HG03025 (cell line): ENCODE measurements at regions not wholly inside any gene's neighbourhood (a gene's known extent, or its start where the extent isn't known, plus 50 kb on each side); places are given as distances from the start of the nearest gene placed in this dataset.

Experiments
- ATAC-seq: cut with Tn5 transposase; IDR thresholded peaks from one replicate; pipeline ENCODE4 v1.9.1; 2021; ENCODE audit warnings: mild to moderate bottlenecking, moderate library complexity; ENCODE audit not compliant: unreplicated experiment, low FRiP score

- ATAC-seq = no peak
These were observed 51.7 kb upstream of the RCN1 start for GRCh38 chr11:32039149-32039548.

GRCh38 chr11:32034680-32035079, 56.2 kb upstream of the RCN1 start:
- no peak for ATAC-seq

DNA sequence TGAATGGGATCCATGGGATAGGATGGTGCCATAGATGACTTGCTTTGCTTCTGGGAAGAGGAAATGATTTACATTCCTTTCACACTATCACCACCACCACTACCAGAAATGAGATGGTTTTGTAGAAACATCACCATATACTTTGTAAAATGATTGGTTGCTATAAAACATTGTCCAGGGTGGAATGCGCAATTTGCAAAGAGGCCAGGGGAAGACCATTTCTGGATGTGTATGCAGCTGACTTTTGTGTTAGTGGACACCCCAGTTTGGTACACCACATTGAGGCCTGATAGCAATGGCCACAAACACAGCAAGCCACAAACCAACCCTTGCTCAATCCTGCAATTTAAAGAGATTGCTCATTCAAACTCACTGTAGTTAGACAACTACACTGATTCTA, 56.7 kb upstream of the RCN1 start:
- ATAC-seq = no peak

DNA sequence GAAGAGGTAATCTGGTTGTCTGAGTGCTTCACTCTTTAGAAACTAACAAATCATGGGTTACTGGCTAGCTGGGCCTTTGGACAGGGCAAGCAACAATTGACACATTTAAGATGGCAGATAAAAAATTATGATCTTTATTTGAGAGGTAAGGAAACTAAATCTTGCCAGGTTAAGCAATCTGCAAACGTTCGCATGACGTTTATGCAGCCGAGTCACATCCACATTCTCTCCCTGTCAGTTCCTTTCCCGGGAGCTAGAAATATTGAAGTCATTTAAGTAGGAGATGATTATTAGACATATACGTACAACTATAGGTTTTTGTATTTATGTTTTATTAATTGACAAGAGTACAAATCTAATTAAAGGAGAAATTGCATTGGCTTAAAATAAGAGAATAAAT, 57.4 kb upstream of the RCN1 start:
- no peak for ATAC-seq

DNA sequence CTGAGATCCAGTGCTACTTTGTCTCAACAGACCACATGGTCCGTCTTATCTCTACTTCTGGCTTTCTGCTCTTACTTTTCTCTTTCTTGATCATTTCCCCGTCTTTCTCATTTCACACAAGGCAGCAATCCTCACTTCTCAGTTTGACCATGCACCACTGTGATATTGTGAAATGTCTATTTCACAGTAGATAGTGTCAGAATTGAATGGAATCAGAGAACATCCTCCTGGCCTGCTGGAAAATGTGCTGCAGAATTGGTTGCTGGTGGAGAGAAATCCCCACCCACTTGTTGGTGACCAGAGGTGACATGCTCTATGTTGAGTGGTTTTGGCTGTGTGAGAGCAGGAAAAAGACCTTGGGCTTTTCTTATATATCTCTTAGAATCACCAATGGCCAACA, 57.8 kb upstream of the RCN1 start:
- no peak for ATAC-seq

DNA sequence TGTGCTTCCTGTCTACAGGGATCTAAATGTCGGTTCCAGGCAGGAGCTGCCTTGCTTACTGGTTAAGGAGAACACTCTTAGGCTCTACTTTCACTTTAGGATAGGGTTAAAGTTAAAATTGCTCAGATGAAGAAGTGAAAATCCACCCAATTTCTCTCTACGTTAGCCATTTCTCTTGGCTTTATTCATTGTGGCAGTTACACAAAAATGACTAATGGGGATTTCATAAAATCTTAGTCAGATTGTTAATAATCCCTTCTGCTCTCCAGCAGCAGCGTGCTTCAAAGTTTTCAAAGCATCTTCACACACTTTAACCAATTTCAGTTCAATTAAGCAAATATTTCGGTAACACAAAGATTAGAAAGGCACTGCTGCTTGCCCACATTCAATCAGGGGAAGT, 58.4 kb upstream of the RCN1 start:
- no peak for ATAC-seq

- ATAC-seq = no peak
These were observed 58.8 kb upstream of the RCN1 start for GRCh38 chr11:32032052-32032451.

GRCh38 chr11:32030875-32031503, 59.9 kb upstream of the RCN1 start:
- ATAC-seq = no peak

DNA sequence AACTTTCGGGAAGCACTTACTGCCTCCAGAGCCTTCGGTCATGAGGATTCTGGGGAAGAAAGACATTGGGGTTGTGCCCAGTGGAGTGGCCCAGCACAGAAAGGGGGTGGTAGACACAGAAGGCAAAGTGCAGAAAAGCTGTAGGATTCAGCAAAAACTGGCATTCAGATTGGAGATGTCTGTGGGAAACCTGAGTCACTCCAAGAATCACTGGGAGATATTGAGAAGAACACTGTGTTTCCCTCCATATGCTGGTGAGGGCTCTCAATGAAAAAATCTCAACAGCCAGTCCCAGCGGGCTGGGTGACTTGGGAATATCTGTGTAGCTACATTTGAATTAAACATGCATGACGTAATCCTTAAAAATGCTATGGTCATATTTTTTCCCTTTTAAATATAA, 61.2 kb upstream of the RCN1 start:
- no peak for ATAC-seq

DNA sequence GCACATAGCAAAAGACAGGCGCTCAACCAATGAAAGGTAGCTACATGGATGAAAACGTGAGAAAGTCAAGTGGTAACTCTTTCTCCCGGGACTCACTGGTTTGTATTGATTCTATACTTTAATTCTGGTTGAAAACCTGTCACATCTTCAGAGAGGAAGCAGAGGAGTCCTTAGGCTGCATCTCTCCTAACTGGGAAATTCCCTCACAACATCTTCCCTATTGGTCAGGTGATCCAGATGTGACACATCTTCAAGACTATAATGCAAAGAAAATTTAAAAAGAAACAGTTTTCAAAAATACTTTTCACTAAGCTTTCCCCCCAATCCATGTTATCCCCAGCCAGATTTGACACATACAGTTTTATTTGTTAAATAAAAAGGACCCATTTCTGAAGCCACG, 62.7 kb upstream of the RCN1 start:
- no peak for ATAC-seq

- no peak for ATAC-seq
These were observed 64.1 kb upstream of the RCN1 start for GRCh38 chr11:32026766-32027165.

GRCh38 chr11:32024948-32025347, 65.9 kb upstream of the RCN1 start:
- ATAC-seq = no peak

DNA sequence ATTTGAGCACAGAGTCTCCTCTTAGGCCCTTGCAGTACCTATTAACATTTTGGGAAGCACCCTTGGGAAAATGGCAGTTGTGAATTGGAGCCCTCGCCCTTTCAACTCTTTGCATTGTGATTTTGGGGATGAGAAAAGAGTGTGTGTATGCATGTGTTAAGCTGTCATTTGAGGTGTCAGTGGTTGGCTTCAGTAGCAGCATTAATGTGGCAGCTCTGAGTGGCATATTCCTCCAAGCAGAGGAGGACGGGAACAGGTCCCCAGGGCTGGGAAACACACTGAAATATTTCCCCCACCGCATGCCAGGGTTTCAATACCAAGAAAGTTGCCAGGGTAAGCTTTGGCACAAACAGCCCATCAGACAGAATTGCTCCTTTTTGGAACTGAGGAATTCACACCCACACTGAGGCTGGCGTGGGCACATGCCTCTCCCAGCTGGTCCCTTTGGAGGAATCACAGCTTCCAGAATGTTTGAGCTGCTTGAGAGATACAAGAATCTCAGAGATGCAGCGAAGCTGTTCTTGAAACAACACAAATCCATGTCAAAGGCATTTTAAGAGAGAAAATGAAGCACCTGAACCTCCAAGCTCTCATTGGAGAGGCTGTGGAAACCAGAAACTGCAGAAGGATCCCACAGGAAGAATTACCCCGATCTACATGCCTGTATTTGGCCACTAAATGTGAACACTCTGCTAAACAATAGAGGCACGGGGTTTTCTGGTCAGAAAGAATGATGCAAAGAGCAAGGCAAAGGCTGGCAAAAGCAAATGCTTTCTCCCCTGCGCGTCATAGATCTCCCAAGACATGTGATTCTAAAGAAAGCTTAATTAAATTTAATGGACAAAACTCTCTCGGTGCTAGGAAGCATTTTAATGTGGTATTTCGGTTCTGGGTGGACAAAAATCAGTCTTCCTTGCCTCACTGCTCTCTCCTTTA, 67.2 kb upstream of the RCN1 start:
- no peak for ATAC-seq

GRCh38 chr11:32018672-32019071, 72.2 kb upstream of the RCN1 start:
- ATAC-seq = no peak

DNA sequence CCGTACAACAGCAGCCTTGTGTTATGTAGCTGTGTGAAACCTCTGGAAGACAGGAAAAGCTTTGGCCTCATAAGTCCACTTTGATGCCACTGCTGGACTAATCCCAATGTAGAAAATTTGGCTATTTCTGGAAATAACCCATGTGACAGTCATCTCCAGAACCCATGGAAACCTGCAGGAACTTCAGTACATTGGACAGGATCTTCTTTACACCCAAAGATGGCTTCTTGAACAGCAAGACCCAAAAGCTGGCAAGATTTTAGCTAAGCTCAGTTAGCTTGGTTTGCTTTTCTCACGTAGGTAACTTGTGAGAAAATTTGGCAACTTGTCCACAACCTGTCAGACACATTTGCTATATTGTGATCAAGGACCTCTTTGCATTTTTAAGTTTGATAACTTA, 74.8 kb upstream of the RCN1 start:
- no peak for ATAC-seq

DNA sequence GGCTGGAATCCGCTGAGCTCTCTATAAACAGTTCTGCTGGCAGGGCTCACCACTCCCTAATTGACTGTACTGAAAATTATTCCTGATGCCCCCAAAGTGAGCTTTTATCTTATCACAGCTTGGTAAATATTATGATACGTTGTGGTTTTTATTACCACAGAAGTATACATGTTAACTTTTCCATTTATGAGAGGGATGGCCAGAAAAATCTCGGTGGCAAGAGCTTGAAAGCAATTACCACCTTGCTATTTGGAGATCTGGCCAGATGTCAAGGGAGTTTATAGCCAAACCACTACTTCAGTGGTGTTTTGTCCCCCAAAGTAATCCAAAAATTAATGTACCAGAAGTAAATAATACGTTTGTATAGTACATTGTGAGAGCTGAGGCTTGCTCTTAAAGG, 75.4 kb upstream of the RCN1 start:
- ATAC-seq = no peak

GRCh38 chr11:32013603-32014002, 77.3 kb upstream of the RCN1 start:
- no peak for ATAC-seq

DNA sequence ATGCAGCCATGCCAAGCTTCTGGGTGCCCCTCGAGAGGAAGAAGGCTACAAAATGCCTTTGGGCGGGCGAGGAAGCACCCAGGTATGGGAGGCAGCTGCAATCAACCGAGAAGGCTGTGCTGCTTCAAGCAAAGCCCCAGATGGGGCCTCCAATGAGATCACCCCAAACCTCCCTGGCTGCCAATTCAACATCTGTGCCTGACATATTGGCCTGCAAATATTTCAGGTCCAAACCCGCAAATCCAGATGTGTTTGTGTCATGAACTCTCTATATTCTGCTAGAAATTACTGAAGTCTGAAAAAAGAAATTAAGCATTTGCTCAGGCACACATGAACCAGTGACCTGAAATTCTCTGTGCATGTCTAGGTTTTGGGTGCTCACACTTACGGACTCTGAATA, 78.8 kb upstream of the RCN1 start:
- no peak for ATAC-seq

GRCh38 chr11:32008880-32009551, 81.9 kb upstream of the RCN1 start:
- ATAC-seq = no peak

DNA sequence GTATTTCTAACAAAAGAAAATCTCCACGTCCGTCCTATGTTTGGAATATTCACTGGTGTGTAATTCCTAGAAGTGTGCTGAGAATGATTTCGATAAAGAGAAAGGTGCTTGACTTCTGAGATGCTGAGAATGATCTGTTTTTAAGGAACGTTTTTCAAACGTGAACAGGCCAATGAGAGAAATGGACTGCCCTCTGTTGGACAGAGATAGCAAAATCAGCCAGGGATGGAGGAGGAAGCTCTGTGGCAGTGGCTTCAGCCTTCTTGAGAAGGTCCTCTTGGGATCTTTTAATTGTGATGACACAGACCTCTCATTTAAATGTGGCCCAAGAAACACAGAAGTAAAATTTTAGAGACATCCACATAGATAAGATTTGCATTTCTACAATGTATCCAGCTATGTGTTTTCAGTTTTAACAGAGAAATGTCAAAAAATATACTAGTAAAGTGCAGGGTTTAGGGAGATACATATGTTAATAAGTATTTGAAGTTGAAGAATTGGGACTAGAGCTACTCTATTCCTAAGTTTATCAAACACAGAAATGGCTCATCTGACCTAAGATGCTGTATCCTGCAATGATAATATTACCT, 84.0 kb upstream of the RCN1 start:
- ATAC-seq = no peak

DNA sequence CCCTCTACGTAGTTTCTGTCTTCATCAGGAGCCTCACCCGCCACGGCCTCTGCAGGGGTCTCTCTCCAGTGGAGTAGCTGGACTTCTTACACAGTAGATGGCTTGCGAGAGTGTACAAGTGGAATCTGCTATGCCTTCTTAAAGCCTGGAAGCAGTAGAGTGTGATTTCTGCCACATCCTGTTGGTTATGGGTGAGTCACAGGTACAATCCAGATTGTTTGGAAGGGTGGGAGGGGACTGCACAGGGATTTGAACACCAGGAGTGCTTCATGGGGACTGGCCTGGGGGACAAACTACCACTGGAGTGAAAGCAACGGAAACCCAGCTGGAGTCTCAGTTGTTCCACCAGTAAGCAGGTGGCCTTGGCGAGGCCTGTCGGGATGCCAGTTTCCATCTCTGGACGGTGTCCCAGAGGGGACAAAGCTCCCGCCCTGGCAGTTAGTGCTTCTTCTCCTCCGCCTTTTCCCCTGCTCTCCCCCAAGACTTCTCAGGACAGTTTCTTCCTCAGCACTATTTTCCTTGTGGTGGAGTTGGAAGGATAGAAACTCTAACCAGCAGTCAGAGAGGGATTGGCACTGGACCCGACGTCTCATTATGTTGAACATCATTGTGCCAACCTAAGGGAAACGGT, 85.0 kb upstream of the RCN1 start:
- no peak for ATAC-seq
